Adipocyte (in vitro differentiated cells): ENCODE measurements at regions not wholly inside any gene's neighbourhood (a gene's known extent, or its start where the extent isn't known, plus 50 kb on each side); places are given as distances from the start of the nearest gene placed in this dataset.
"Not testable (repeated sequence)": the region's sequence is repeated elsewhere in the genome, so short reads cannot be mapped to it uniquely, and the experiment has no call there.

Experiments used
- DNase-seq: peaks from one replicate; pipeline ENCODE4 v3.0.0-alpha.2; 2015; ENCODE audit warnings: low read depth
- H3K27me3 ChIP-seq: replicated peaks from 2 replicates; pipeline ENCODE4 v1.7.0; 2013; ENCODE audit warnings: mild to moderate bottlenecking, low read length, moderate library complexity; ENCODE audit not compliant: control insufficient read depth, insufficient read depth
- H3K36me3 ChIP-seq: 2 replicates; pipeline ENCODE4 v1.7.0; 2013; ENCODE audit warnings: low read length, mild to moderate bottlenecking, moderate library complexity; ENCODE audit not compliant: control insufficient read depth, insufficient read depth, severe bottlenecking
- H3K4me1 ChIP-seq: 2 replicates; pipeline ENCODE4 v1.7.0; 2013; ENCODE audit warnings: mild to moderate bottlenecking, low read length, moderate library complexity; ENCODE audit not compliant: control insufficient read depth, insufficient read depth
- H3K4me3 ChIP-seq: 2 replicates; pipeline ENCODE4 v1.7.0; 2013; ENCODE audit warnings: mild to moderate bottlenecking, low read length, moderate library complexity
- H3K9ac ChIP-seq: 2 replicates; pipeline ENCODE4 v1.7.0; 2013; ENCODE audit warnings: mild to moderate bottlenecking, low read length, moderate library complexity
- H3K9me3 ChIP-seq: 2 replicates; pipeline ENCODE4 v1.7.0; 2013; ENCODE audit warnings: mild to moderate bottlenecking, low read length, moderate library complexity; ENCODE audit not compliant: control insufficient read depth

DNA sequence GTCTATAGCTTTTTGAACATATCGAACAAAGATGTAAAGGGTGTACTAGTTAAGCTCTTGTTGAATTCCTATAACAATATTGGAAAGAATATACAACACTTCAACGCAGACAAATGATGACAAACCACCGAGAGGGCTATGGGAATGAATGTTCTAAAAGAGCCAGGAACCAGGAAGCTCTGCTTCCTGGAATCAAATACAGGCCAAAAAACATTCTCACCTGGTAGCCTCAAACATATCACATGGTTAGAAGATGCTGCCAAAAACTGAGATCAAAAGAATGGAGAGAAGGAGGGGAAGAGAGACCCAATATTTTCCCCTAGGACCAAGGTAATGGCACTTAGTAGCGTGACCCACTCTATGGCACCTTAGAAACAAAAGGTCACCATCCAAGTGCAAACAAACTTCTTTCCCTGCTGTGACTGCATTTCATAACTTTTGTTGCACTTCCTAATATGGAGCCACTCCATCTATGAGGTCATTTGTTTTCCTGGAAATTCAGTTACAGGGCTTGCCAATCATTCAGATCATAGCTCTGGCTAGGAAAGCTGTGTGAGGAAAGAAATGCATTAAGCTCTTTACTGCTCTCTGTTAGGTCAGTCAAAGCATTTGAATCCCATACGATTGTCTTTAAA is 199.2 kb upstream of the NT5E start:
- H3K36me3 ChIP-seq, result no peaks in the 10 kb centered on the region
- DNase-seq, result peak; percentile 6
- no peaks in the 10 kb centered on the region for H3K27me3 ChIP-seq
- peak overlapping the region; percentile 16 for H3K9ac ChIP-seq
- peaks cover 3% of the 10 kb centered on the region for H3K9me3 ChIP-seq
- H3K4me1 ChIP-seq, result peaks cover 16% of the 10 kb centered on the region
- H3K4me3 ChIP-seq, result no peak overlapping the region

DNA sequence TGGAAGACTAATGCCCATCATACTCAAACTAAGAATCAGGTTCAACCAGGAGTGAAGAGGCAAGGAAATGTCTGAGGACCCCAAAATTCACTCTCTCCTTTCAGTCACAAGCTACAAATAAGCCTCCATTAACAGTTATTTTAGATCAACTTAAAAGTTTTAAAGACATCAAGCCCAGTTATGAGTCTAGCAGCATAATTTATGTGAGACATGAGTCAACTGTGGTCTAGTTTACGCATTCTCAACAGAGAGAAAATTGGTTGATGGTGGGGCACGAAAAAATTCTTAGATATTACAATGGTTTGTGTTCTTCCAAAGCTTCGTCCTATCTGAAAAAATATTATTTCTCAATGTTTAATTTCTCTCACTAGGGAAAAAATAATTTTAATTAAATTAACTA is 204.9 kb upstream of the NT5E start:
- H3K27me3 ChIP-seq, result no peaks in the 10 kb centered on the region
- H3K36me3 ChIP-seq, result no peaks in the 10 kb centered on the region
- peaks cover 6% of the 10 kb centered on the region for H3K4me1 ChIP-seq
- DNase-seq, result no peak
- H3K9me3 ChIP-seq, result peaks cover 3% of the 10 kb centered on the region
- no peak overlapping the region for H3K9ac ChIP-seq
- no peak overlapping the region for H3K4me3 ChIP-seq

DNA sequence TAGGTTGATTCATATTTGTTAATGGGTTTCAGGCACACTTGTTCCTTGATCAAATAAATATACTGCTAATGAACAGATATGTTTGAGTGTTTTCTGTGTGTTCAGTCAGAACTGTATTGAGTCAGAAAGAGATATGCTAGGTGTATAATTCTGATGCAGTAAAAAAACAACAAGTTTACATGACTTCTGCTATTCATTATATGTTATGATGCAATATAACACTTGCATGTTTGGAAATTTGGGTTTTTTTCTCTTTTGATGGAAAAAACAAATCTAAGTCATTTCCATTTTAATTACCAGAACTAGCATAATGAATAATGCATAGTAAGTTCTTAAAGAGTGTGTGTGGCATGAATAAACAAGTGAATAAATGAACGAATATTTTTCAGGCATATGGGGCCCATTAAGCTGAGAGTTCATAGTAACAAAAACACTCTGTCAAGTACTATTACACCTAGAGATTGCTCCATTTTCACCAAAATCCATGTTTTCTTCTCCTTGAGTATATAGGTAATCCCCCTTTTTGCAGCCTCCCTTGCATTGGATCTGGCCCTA is 208.3 kb upstream of the NT5E start:
- DNase-seq, result no peak
- H3K9me3 ChIP-seq, result no peaks in the 10 kb centered on the region
- no peak overlapping the region for H3K4me3 ChIP-seq
- no peak overlapping the region for H3K9ac ChIP-seq
- peaks cover 6% of the 10 kb centered on the region for H3K4me1 ChIP-seq
- no peaks in the 10 kb centered on the region for H3K27me3 ChIP-seq
- H3K36me3 ChIP-seq, result no peaks in the 10 kb centered on the region

DNA sequence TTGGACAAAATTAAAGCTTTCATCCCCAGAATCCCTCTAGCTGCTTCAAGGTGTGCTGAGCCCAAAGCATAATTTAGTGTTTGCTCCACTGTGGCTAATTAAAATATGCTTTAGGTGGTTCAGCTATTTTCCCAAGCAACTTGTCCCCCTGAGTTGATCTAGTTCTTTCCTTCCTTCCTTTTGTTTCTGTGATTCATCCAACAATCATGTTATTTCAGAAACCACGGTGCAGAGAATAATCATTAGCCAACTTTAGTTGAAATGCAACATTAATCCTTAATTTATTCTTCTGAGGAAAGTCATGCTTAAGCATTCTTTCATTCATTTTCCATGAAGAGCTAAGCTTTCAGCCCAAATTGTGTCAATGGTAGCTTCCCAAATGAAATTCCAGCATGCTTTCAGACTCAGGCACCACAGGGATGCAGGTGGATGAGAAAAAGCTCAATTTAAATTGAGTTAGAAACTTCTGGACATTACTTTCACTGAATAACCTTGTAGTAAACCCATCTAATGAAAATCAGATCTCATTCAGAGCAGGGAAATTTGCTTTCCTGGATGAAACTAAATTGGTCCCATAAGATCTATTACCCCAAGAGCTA is 209.0 kb upstream of the NT5E start:
- Histone ChIP-seq H3K36me3 (no peaks in the 10 kb centered on the region), H3K4me1 (peaks cover 5% of the 10 kb centered on the region), H3K4me3 (no peak overlapping the region), H3K9me3 (no peaks in the 10 kb centered on the region), H3K27me3 (no peaks in the 10 kb centered on the region), H3K9ac (no peak overlapping the region)
- DNase-seq, result no peak

DNA sequence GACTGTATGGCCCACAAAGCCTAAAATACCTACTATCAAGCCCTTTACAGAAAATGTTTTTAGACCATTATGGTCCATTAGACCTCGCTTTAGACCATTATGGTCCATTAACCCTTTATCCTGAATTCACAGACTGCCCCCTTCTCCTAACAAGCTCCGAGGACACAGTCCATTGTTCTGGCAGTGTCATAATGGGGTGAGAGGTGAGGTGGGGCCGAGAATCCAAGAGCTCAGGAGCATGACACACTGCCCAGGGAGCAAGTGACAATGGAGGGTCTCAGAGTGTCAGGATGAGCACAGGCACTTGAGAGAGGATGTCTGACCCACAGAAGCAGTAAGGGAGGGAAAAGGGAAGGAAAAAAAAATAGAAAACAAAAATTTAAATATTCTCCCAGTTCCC is 212.4 kb upstream of the NT5E start:
- no peaks in the 10 kb centered on the region for H3K9me3 ChIP-seq
- H3K27me3 ChIP-seq, result no peaks in the 10 kb centered on the region
- H3K4me1 ChIP-seq, result no peaks in the 10 kb centered on the region
- no peak overlapping the region for H3K9ac ChIP-seq
- H3K4me3 ChIP-seq, result no peak overlapping the region
- H3K36me3 ChIP-seq, result no peaks in the 10 kb centered on the region
- DNase-seq, result no peak

DNA sequence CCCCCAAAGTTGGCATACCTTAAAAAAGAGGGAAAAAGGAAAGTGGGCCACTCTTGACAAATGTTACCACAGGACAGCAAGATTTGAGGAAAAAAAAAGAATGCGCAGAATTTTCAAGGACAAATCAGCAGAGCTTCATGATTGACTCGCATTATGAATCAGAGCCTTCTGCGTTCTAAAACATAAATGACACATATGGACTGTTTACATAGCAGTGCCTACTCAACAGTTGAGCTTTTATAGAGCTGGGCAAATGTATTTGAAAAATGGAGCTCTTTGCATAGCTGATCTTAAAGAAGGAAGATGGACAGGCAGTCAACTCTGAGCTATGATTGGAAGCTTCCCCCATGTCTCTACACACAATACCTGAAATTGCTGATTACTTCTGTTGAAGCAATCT is 213.2 kb upstream of the NT5E start:
- H3K4me1 ChIP-seq, result no peaks in the 10 kb centered on the region
- H3K9me3 ChIP-seq, result no peaks in the 10 kb centered on the region
- H3K9ac ChIP-seq, result no peak overlapping the region
- no peaks in the 10 kb centered on the region for H3K36me3 ChIP-seq
- no peaks in the 10 kb centered on the region for H3K27me3 ChIP-seq
- H3K4me3 ChIP-seq, result no peak overlapping the region
- no peak for DNase-seq

DNA sequence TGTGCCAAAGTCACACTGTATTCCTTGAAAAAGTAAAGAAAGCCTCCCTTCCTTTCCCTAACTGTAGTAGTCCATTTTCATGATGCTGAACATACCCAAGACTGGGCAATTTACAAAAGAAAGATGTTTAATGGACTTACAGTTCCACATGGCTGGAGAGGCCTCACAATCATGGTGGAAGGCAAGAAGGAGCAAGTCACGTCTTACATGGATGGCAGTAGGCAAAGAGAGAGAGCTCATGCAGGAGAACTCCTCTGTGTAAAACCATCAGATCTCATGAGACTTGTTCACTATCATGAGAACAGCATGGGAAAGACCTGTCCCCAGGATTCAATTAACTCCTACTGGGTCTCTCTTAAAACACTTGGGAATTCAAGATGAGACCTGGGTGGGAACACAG is 222.5 kb upstream of the NT5E start:
- H3K27me3 ChIP-seq, result not testable (repeated sequence)

DNA sequence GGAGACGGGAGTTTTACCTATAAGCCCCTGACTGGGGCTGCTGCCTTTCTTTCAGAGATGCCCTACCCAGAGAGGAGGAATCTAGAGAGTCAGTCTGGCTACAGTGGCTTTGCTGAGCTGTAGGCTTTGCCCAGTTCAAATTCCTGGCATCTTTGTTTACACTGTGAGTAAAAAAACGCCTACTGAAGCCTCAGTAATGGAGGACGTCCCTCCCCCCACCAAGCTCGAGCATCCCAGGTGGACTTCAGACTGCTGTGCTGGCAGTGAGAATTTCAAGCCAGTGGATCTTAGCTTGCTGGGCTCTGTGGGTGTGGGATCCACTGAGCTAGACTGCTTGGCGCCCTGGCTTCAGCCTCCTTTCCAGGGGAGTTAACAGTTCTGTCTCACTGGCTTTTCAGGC is 237.1 kb upstream of the NT5E start:
- not testable (repeated sequence) for H3K9me3 ChIP-seq, H3K27me3 ChIP-seq, H3K9ac ChIP-seq, H3K4me1 ChIP-seq, H3K4me3 ChIP-seq, H3K36me3 ChIP-seq, DNase-seq

More for the DNA sequence above, 222.5 kb upstream of the NT5E start:
- H3K9ac ChIP-seq, H3K4me3 ChIP-seq, H3K36me3 ChIP-seq, H3K4me1 ChIP-seq, DNase-seq: not testable (repeated sequence)
- peaks cover 41% of the 10 kb centered on the region for H3K9me3 ChIP-seq

DNA sequence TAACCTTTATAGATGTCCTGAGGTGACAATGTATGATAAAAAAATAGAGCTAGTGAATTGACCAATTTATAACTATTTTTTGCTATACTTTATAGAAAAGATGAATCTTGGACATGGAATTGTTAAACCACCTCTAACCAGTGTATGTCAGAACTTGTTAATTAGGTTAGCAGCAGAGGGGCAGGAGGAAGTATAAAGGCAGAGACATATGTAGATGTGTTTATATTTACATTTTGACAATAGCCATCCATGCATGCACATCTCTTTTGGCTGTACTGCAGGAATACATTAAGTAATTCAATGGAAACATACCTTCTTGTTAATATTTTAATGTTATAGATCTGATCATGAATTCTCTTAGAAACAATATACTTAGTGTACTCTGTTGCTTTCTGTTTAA is 254.6 kb upstream of the NT5E start:
- Histone ChIP-seq H3K36me3 (no peaks in the 10 kb centered on the region), H3K9ac (no peak overlapping the region), H3K9me3 (peaks cover 6% of the 10 kb centered on the region), H3K4me1 (peaks cover 11% of the 10 kb centered on the region), H3K27me3 (no peaks in the 10 kb centered on the region), H3K4me3 (no peak overlapping the region)
- DNase-seq, result no peak

DNA sequence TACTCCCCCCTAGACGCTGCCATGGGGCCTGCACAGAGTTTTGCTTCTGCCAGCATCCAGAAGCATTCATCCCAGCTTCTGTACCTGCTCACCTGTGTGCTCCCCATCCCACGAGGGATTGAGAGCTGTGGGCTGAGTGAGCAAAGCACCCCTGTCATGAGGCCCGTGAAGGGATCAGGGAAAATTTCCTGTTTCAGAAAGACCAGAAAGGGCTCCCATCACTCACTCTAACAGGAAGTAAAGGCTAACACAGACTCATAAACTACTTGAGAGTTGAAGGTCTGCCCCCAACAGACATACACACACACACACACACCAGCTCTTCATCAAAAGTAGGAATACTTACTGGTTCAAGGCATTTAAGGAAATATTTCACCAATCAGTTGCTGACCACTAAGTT is 256.5 kb upstream of the NT5E start:
- peaks cover 11% of the 10 kb centered on the region for H3K4me1 ChIP-seq

DNA sequence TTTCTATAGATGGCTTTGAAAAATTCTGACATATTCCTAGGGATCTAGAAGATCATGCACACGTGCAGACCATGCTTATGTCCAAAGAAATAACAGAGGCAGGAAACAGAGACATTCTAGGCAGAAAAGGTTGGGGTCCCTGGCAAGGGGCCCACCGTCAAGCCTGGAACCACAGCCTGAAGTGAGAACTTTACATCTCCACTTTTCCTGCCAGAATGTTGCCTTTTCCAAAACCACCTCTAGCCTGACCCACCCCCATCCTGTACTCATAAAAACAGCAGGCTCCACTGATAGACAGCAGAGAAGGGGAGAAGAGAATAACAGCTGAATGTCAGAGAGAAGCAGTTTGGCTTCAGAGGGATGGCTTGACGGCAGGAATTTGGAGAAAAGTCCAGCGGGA is 257.3 kb upstream of the NT5E start:
- Histone ChIP-seq H3K4me3 (peak overlapping the region; percentile 15), H3K27me3 (no peaks in the 10 kb centered on the region), H3K9ac (no peak overlapping the region), H3K36me3 (no peaks in the 10 kb centered on the region), H3K9me3 (peaks cover 18% of the 10 kb centered on the region), H3K4me1 (peaks cover 17% of the 10 kb centered on the region)
- DNase-seq, result no peak

More for the DNA sequence above, 256.5 kb upstream of the NT5E start:
- H3K4me3 ChIP-seq, result no peak overlapping the region
- no peaks in the 10 kb centered on the region for H3K27me3 ChIP-seq
- no peak overlapping the region for H3K9ac ChIP-seq
- H3K36me3 ChIP-seq, result no peaks in the 10 kb centered on the region
- peaks cover 18% of the 10 kb centered on the region for H3K9me3 ChIP-seq
- no peak for DNase-seq
